HUDEP-2 (cell line): ENCODE measurements at regions not wholly inside any gene's neighbourhood (a gene's known extent, or its start where the extent isn't known, plus 50 kb on each side); places are given as distances from the start of the nearest gene placed in this dataset.
A peak's percentile ranks its signal among the peaks of the same experiment; 100 is the strongest.

ENCODE experiments used
- DNase-seq, 76 experiments: peaks; one replicate each; lab custom pipeline; 2025; ENCODE audit not compliant: unreplicated experiment in 76 of 76; lab: John Stamatoyannopoulos, UW

DNA sequence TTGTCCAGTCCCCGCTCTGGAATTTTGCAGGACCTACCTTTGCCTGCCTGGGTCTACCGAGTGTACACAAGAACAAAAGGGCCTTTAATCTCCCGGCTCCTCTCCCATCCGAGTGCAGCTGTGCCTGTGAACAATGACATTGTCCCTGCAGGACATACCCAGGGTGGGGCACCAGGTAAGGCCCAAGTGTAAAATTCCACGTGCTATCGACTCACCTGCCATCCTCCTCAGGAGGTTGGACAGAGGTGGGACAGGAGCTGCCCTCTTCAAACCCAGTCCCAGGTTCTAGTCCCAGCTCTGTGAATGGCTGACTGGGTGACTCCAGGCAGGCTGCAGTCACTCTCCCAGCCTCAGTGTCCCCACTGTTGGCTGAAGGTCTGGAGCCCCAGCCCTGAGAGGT lies 159.6 kb upstream of the ALDH1B1 start:
- DNase-seq, result no peak

DNA sequence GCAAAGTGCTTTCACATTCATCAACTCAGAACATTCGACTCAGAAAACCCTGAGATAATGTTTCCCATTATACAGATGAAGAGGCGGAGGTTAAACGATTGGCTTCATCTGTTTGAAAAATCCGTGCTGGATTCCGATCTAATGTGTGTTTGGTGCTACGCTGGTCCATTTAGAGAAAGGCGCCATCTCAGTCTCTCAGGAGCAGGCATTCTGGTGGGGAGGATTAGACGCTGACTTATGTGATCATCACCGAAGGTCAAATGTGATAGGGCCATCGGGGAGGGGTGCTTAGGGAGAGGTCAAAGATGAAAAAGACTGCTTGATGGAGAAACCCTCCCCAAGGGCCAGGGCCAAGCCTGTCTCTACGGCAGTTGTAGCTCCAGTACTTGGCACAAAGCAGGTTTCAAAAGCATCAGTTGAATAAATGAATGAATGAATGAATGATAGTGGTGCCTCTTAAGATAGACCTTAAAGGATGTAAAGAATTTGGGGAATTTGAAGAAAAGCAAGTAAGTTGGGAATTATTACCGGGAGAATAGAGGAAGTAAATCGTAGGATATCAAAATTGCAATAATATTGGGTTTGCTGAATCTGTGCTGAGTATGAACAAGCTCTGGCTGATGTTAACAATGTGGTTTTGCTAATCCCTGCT lies 160.6 kb upstream of the SHB start:
- no peak for DNase-seq

DNA sequence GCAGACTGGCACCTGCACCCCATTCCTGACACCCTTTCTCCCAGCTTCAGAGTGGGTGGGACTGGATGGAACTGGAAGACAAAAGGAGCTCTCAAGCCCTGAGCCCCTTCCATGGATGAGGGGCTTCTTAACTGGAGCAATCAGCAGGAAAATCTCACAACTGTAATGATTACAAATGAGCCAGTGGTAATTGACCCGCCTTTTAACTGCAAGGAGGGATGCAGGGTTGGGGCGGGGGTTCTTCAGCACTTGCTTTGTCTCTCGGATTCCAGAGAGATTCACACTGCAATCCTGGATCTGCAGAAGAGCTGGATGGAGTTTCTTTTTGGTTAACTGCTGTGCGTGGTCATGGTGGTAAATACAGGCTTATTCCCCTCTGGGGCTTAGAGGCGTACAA lies 160.1 kb upstream of the SHB start:
- DNase-seq, result no peak

DNA sequence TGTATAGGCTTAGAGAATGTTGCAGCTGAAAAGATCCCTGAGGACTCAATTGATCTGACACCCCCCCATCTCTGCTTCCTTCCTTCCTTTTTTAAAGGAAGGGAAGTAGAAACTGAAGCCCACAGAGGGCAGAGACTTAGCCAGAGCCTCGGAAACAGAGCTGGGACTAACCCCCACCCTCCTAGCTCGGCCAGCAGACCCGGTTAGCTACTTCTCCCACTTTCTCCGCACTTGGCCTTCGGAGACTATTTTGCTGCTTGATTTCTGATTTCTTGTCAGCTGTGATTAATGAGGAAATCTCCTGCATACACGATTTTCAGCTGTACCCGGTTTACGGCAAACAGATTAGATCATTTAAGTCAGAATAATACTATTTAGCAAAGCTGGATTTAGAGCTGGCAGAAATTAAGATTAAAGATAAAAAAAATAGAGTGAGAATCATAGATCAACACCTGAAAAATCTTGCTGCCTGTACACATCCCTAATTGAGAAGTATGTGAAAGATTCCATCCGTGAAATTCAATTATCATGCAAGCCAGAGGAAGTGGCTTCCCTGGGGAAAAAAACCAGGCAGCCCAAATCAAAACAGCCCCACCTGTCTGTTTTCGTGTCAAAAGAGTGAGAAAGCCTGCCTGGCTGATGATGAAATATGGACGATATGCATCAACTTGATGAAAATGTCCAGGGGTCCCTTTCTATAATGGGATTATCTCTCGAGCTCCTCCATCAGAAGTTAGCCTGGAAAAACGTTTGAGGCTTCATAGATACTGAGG lies 159.5 kb upstream of the SHB start:
- DNase-seq, result no peak

DNA sequence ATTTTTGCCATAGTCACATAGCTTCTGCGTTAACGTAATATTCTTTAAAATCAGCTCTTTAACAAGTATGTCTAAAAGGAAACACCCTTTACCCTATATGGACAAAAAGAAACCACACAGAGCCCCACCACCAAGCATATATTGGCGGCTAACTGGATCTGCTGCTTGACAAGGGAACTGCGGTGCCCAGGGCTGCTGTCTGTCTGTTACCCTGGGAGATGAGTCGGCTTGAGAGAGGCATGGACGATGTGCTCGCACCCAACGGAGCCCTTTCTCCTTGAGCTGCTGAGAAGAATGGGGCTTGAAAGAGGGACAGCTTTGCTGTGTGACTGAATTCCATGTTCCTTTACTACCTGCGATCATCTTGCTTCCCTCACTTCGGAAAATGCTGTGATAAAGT lies 158.6 kb upstream of the SHB start:
- no peak for DNase-seq

DNA sequence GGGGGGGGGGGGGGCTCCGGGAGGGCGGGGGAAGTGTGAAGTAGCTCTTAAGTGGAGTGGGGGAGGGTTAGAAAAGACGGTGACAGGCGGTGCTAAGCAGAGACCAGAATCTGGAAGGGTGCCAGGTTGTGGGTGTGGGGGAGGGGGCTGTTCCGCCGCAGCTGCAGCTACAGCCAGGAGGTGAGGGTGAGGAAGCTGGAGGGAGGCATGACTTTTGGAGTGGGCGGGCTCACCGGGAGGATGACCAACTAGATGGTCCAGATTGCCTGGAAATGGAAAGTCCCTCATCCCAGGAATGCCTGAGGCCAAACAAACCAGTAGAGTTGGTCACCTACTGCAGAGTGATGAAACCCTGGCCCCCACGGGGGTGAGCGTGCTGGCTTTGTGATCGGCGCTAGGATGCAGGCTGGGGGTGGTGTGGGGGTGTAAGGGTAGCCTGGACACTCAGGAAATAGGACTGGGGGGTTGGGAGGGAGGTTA lies 158.1 kb upstream of the SHB start:
- DNase-seq, result peak in 21 of 76 experiments; percentile 3 to 50 (median 18)

DNA sequence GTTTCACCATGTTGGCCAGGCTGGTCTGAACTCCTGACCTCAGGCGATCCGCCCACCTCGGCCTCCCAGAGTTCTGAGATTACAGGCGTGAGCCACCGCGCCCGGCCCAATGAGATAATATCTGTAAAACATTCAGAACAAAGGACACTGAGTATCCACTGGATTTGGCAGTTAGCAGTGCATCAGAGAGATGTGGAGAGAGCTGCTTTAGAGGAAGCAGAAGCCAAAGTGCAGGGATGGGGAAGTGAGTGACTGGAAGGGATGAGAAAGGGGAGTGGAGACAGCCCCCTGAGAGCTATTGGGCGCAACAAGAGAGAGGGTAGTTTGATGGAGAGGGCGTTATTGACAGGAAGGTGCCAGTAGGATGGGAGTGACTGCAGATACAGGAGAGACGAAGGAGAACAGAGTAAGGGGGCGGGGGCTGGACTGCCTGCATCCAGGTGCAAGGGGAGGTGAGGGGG lies 157.5 kb upstream of the SHB start:
- peak in 3 of 76 experiments; percentile 4 to 10 (median 8) for DNase-seq

DNA sequence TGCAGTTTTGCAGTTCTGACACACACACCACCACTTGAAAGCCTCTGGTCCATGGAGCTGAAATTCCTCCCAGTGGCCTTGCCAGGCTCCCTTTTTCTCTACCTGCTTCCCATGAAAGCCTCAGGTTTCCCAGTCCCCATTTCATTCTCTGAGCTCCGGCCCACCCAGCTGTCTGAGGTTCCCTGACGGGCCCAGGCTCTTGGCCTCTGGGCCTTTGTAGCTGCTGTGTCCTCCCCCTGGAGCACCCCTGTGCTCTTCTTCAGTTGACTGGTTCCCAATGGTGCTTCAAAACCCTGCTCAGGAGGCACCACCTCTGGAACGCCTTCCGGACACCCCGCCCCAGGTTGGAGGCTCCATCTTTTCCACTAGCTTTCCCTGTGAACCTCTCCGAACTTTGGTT lies 155.9 kb upstream of the SHB start:
- no peak for DNase-seq

DNA sequence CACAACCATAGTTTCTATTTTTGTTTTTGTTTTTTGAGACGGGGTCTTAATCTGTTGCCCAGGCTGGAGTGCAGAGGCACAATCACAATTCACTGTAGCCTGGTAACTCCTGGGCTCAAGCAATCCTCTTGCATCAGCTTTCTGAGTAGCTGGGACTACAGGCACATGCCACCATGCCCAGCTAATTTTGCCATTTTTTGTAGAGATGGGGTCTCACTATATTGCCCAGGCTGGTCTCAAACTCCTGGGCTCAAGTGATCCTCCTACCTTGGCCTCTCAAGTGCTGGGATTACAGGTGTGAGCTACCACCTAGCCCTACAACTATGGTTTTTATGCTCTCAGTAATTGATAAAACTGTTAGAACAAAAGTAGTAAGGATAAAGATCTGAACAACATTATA lies 147.5 kb upstream of the SHB start:
- no peak for DNase-seq

DNA sequence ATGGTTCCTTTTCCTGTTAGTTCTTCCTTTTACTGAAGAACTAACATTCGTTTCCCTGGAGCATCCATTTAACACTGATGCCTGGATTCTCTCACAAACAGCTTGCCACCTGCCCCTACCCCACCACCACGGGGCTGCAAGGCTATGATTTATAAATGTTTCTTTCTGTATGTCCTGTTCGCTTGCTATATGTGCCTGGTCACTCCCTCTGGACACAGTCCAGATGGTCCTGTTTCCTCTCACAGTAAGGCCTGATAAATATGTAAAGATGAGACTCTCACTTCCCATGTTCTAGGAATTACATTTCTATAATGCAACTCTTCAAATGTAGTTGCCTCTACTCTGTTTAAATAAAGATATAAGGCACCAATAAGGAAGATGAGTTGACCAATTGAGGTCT lies 146.4 kb upstream of the SHB start:
- DNase-seq, result no peak

DNA sequence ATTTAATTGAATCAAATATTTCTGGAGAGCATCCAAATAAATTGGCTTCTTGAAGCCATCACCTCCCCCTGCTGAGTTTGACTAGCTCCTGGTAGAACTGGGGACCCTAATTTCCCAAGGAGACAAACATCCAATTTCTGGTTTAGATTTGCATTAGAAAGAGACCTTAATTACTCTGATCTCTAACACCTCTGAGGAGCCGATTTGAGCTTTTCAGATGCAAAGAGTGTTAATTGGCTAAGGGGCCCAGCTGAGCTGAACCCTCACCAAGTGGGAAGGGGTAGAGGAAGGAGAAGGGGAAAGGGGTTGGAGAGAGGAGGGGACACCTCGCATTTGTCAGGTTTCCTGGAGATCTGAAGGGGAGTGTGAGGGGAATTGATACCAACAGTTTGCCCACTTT lies 145.4 kb upstream of the SHB start:
- DNase-seq, result no peak

DNA sequence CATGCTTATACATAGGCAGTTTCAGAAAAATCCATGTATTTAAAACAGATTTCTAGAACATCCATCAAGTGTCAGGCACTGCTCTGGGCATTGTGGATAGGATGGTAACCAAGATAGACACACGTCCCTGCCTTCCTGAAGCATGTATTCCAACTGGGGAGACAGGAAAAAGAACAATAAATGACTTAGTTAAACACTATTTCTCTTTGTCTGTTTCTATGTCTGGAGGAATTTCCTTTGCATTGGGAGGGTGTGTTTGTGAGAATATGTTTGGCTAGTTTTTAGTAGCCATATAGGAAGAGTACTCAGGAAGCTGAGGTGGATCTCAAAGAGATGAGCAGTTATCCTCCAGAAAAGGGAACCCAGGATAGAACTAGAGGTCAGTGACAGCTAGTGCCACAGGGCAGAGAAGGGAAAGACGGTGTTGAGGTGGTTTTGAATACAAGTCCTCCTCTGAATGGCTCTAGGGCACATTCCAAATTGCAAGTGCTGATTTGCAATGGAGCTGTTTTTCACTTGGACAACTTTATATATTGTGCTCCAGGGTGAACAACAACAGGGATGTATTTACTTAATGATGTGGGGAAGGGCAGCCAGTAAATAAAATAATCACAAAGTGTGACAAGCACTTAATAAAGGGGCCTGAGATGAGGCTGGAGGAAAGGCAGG lies 144.7 kb upstream of the SHB start:
- no peak for DNase-seq

DNA sequence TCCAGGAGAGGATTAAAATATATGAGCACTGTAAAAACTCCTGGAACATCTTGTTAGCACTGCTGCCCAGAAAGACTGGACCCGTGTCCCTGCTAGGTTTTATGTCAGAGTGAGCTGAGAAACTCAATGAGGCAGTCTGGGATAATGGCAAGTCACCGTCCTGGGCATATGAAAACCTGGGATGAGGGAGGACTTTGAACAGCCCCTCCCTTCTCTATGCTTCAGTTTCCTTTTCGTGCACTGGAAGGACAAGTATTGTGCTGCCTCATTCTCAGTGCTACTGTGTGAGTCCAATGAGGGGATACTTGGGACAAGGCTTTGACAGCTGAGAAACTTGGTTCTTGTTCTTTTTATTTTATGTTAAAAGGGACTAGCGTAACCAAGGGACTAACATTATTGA lies 143.0 kb upstream of the SHB start:
- no peak for DNase-seq

DNA sequence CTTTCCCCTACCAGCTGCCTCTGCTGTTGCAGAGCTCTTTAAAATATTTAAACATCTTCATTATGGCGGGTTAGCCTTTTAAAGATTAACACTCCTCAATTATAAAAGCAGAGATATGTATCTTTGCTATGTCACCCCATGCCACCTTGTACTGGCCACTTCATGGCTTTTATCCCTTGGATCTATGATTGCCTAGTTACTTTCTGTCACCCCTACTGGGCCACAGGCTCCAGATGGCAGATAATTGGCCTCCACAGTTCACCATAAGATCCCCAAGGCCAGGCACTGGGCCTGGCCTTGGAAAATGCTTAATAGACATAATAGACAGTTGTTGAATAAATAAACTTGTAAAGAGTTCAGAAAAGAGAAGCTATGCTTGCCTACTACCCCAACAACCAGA lies 142.0 kb upstream of the SHB start:
- no peak for DNase-seq

DNA sequence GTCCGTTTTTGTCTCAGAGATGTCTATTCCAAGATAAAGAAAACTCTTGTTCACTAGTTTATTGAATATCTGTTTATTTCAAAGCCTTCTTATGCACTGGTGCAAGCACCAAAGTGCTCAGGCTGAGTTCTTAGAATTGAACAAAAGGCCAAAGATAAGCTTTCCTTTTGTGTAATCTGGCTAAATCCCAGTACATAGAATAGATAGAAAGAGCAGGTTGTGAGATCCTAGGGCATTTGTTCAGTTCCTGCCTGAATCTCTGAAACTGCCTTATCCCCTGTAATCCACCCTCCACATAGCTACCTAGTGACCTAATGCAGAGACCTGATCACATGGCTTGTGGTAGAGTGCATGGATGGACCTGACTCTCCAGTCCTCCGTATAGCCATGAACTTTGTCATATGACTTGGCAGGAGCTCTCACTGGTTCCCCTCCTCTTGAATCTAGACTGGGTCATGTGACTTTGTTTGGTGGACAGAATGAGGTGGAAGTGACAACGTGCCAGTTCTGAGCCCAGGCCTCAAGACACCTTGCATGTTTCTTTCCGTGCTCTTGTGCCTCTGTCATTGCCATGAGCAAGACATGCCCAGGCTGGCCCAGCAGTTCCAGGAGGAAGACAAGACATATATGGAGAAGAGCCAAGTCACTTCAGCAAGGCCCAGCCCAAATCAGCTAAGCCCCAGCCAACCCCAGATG lies 139.3 kb upstream of the SHB start:
- peak in 1 of 76 experiments; percentile 9 for DNase-seq

DNA sequence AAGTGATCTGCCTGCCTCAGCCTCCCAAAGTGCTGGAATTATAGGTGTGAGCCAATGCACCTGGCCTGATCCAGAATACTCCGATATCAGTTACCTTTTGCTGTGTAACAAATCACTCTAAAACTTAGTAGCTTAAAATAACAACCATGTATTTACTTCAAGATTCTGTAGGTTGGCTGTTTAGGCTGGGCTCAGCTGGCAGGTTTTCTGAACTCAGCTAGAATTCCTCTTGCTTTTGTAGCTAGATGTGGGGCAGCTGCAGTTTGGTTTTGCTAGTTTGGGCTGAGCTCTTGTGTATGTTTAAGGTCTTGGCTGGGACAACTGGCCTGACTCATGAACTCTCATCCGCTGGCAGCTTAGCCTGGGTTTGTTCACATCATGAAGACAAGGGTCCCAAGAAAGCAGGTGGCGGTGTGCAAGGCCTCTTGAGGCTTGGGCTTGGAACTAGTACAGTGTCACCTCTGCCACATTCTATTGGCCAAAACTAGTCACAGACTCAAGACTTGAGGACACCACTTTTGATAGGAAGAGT lies 138.3 kb upstream of the SHB start:
- DNase-seq, result no peak

DNA sequence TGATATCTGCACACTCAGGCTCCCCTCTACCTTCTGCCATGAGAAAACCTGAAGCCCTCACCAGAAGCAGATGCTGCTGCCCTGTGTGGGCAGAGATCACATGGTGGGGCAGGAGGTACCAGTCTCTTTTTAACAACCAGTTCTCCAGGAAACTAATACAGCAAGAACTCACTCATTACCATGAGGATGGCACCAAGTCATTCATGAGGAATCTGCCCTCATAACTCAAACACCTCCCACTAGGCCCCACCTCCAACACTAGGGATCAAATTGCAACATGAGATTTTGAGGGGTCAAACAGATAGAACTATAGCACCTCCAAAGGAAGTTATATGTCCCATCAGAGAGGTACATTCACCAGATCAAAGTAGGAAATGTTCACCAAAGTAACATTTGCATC lies 136.3 kb upstream of the SHB start:
- no peak for DNase-seq

DNA sequence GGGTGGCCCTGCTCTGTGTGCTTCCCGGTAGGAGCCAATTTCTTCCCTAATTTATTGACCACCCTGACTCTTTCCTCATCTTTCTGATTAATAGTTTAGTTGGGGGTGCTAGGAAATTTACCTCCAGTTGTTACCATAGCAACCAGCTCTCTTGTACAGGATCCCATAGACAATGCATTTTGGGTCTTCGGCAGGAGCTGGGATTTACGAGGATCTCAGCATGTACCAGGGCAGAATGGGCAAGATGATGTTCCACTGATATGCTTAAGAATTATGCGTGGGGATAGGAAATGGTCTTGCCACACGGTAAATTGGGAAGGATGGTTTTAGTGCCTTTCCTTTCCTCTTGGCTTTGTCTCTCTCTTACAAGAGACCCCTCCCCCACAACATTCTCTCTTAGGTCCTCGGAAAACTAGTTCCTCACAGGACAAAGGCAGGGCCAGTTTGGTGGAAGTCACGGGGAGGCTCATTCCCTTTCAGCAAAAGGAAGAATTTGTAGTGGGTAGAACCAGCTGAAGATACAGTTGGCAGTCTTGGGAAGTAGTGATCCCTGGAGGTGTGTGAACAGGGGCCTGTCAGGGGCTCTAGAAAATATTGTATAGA lies 133.4 kb upstream of the SHB start:
- no peak for DNase-seq

DNA sequence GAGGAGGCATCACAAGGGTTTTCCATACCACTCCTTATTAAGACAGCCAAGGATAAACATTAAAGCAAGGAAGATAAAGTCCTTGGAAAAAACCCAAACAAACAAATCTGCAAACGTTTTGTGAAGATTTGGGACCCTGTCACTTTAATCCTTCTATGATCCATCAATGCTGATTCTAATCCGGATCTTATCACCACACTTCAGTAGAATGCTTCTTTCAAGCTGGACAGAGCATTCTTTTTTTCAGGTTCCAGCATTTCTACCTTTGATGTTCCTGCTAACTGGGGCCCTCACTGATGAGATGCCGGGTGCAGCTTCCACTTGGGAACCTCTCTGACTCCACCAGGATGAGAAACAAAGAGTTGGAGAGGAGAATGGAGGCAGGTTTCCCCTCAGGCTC lies 132.8 kb upstream of the SHB start:
- no peak for DNase-seq

DNA sequence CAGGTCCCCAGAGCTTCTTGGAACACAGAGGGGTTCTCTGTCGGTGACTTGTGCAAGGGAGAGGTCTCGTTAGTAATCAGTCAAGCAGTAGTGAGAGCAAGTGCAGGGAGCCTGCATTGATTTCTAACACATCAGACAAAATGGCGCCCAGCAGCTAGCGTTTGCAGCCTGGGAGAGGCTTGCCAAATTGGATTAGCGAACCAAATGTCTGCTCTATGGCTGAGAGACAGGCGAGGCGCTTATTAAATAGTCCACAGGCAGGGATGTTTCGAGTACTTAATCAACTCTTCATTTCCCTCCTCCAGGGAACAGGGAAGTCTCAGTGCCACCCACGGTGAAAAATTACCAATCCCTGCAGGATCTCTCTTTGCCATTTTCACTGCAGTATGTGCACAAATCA lies 131.4 kb upstream of the SHB start:
- no peak for DNase-seq

DNA sequence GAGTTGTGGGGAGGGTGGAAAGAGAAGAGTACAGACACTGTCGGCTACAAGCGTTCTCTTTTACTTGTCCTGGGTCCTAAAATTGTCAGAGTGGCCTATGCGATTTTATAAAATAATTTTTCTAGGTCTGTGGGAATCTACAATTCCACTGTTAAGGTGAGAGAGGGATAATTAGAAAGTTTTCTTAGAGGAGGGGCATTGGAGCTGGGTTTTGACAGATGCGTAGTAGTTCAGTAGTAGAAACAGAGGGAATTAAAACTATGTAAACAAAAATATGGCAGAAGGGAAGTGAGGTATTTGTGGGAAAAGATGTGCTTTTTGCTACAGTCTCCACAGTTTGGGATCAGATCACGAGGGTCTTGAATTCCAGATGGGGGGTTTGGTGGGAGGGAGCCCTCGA lies 129.1 kb upstream of the SHB start:
- DNase-seq, result no peak
